ENCODE measurements at regions not wholly inside any gene's neighbourhood (a gene's known extent, or its start where the extent isn't known, plus 50 kb on each side); places are given as distances from the start of the nearest gene placed in this dataset.
"Not testable (repeated sequence)": the region's sequence is repeated elsewhere in the genome, so short reads cannot be mapped to it uniquely, and the experiment has no call there.

GRCh38 chr9:3660936-3661335 is 135.1 kb upstream of the RFX3 start:
- DNase-seq (ENCODE audit: low read depth in 2 of 2, low spot score in 1 of 2) = no peak

- no peak for DNase-seq (ENCODE audit: low read depth in 2 of 2, low spot score in 1 of 2)
Observed at GRCh38 chr9:3659647-3660046, 133.8 kb upstream of the RFX3 start.

- no peak for DNase-seq (ENCODE audit: low read depth in 2 of 2, low spot score in 1 of 2)
Observed at GRCh38 chr9:3658964-3659363, 133.2 kb upstream of the RFX3 start.

- DNase-seq (ENCODE audit: low read depth in 2 of 2, low spot score in 1 of 2) = no peak
Observed at GRCh38 chr9:3656224-3656623, 130.4 kb upstream of the RFX3 start.

- DNase-seq (ENCODE audit: low read depth in 2 of 2, low spot score in 1 of 2) = no peak
Observed at GRCh38 chr9:3650994-3651622, 125.3 kb upstream of the RFX3 start.

GRCh38 chr9:3648722-3649246 is 123.0 kb upstream of the RFX3 start:
- DNase-seq (ENCODE audit: low read depth in 2 of 2, low spot score in 1 of 2) = no peak

- no peak for DNase-seq (ENCODE audit: low read depth in 2 of 2, low spot score in 1 of 2)
Observed at GRCh38 chr9:3648266-3648665, 122.5 kb upstream of the RFX3 start.

GRCh38 chr9:3647652-3648051 is 121.9 kb upstream of the RFX3 start:
- no peak for DNase-seq (ENCODE audit: low read depth in 2 of 2, low spot score in 1 of 2)

- no peak for DNase-seq (ENCODE audit: low read depth in 2 of 2, low spot score in 1 of 2)
Observed at GRCh38 chr9:3646226-3646625, 120.4 kb upstream of the RFX3 start.

GRCh38 chr9:3642075-3642474 is 116.3 kb upstream of the RFX3 start:
- not testable (repeated sequence) for DNase-seq (ENCODE audit: low read depth in 2 of 2, low spot score in 1 of 2)

- no peak for DNase-seq (ENCODE audit: low read depth in 2 of 2, low spot score in 1 of 2)
Observed at GRCh38 chr9:3629495-3629894, 103.7 kb upstream of the RFX3 start.

GRCh38 chr9:3628239-3628638 is 102.4 kb upstream of the RFX3 start:
- DNase-seq (ENCODE audit: low read depth in 2 of 2, low spot score in 1 of 2) = no peak

GRCh38 chr9:3608011-3608410 is 82.2 kb upstream of the RFX3 start:
- no peak for DNase-seq (ENCODE audit: low read depth in 2 of 2, low spot score in 1 of 2)

- DNase-seq (ENCODE audit: low read depth in 2 of 2, low spot score in 1 of 2) = no peak
Observed at GRCh38 chr9:3600672-3601071, 74.9 kb upstream of the RFX3 start.

GRCh38 chr9:3597792-3598191 is 72.0 kb upstream of the RFX3 start:
- DNase-seq (ENCODE audit: low read depth in 2 of 2, low spot score in 1 of 2) = no peak

- no peak for DNase-seq (ENCODE audit: low read depth in 2 of 2, low spot score in 1 of 2)
Observed at GRCh38 chr9:3586066-3586465, 60.3 kb upstream of the RFX3 start.

- no peak for DNase-seq (ENCODE audit: low read depth in 2 of 2, low spot score in 1 of 2)
Observed at GRCh38 chr9:3585606-3586005, 59.8 kb upstream of the RFX3 start.

GRCh38 chr9:3578786-3579185 is 53.0 kb upstream of the RFX3 start:
- DNase-seq (ENCODE audit: low read depth in 2 of 2, low spot score in 1 of 2) = no peak

GRCh38 chr9:3576328-3576727 is 50.5 kb upstream of the RFX3 start:
- DNase-seq (ENCODE audit: low read depth in 2 of 2, low spot score in 1 of 2) = no peak

GRCh38 chr9:3575821-3576220 is 50.0 kb upstream of the RFX3 start:
- DNase-seq (ENCODE audit: low read depth in 2 of 2, low spot score in 1 of 2) = no peak

Measured in stimulated activated CD8-positive, alpha-beta memory T cell treated with anti-CD3 and anti-CD28 coated beads, Interleukin-4, amount 100 ng/mL, for 1 hour (primary cell).